A549 (cell line): ENCODE measurements at regions not wholly inside any gene's neighbourhood (a gene's known extent, or its start where the extent isn't known, plus 50 kb on each side); places are given as distances from the start of the nearest gene placed in this dataset.

Source experiments
- ATAC-seq, 2 experiments: fragments of 200-7000 bp in 1 of 2; fragments of >200 bp in 1 of 2; cut with Nextera tagmentation in 1 of 2; cut with Tn5 transposase in 1 of 2; 3 replicates each; pipeline versions ENCODE4 v1.8.0 to v1.9.1; 2018 to 2020; ENCODE audit warnings: mild to moderate bottlenecking in 1 of 2, moderate library complexity in 1 of 2
- CTCF ChIA-PET: fragments of 300-600 bp; sonication (Branson Sonifier 250); formaldehyde crosslinking; extraction: SDS; loops from one replicate; lab custom pipeline; 2021; ENCODE audit warnings: antibody characterized with exemption, inconsistent platforms; lab: Yijun Ruan, JAX
- POLR2A ChIA-PET: fragments of 350-600 bp; formaldehyde crosslinking; extraction: SDS; loops from one replicate; lab custom pipeline; 2021; ENCODE audit warnings: antibody characterized with exemption, inconsistent platforms; lab: Yijun Ruan, JAX
- DNase-seq, 2 experiments: peaks; one replicate each; pipeline versions ENCODE4 v3.0.0 to v3.0.0-alpha.2; 2011 to 2016; ENCODE audit warnings: low read depth in 1 of 2, low spot score in 1 of 2
- FAIRE-seq: peaks from 2 replicates; lab custom pipeline; 2011; peaks lifted over from hg19 to GRCh38; lab: Jason Lieb, UNC
- H3K27ac ChIP-seq, 2 experiments: fragments of >200 bp; sonication (Bioruptor Twin); formaldehyde crosslinking; 3 replicates each; pipeline ENCODE4 v1.5.1; 2016 to 2017
- H3K4me1 ChIP-seq: fragments of >200 bp; sonication (Bioruptor Twin); formaldehyde crosslinking; 3 replicates; pipeline ENCODE4 v1.6.1; 2016
- H3K4me2 ChIP-seq: fragments of >200 bp; sonication (Bioruptor Twin); formaldehyde crosslinking; 3 replicates; pipeline ENCODE4 v1.6.1; 2016
- H3K4me3 ChIP-seq: fragments of >200 bp; sonication (Bioruptor Twin); formaldehyde crosslinking; 3 replicates; pipeline ENCODE4 v1.5.1; 2016
- H3K9me3 ChIP-seq: fragments of >200 bp; sonication (Bioruptor Twin); formaldehyde crosslinking; 3 replicates; pipeline ENCODE4 v1.6.1; 2016
- CEBPB ChIP-seq, 2 experiments: fragments of >200 bp in 1 of 2; sonication (Bioruptor Twin) in 1 of 2; formaldehyde crosslinking in 1 of 2; IDR thresholded peaks; 2 replicates each; pipeline ENCODE4 v1.6.1; 2012 to 2016
- CHD2 ChIP-seq: fragments of 150-350 bp; IDR thresholded peaks from 2 replicates; pipeline ENCODE4 v1.6.1; 2014; ENCODE audit warnings: low read length; ENCODE audit not compliant: partially characterized antibody
- CHD4 ChIP-seq: fragments of 200-600 bp; sonication (generic); IDR thresholded peaks from 2 replicates; pipeline ENCODE4 v1.6.1; 2016; ENCODE audit warnings: antibody characterized with exemption, mild to moderate bottlenecking, borderline replicate concordance
- EP300 ChIP-seq, 2 experiments: fragments of >200 bp; sonication (Bioruptor Twin); formaldehyde crosslinking; IDR thresholded peaks; 2 replicates in 1 of 2; 3 replicates in 1 of 2; pipeline ENCODE4 v1.6.1; 2016 to 2017
- ESRRA ChIP-seq: fragments of 150-350 bp; IDR thresholded peaks from 2 replicates; pipeline ENCODE4 v1.6.1; 2014; ENCODE audit warnings: mild to moderate bottlenecking, low read length, borderline replicate concordance
- FOSL2 ChIP-seq, 2 experiments: fragments of 450-650 bp in 1 of 2; fragments of >200 bp in 1 of 2; sonication (Bioruptor Twin) in 1 of 2; formaldehyde crosslinking; IDR thresholded peaks; 2 replicates each; pipeline versions ENCODE4 v1.5.0 to v1.6.1; 2016 to 2020; ENCODE audit warnings: mild to moderate bottlenecking in 1 of 2, moderate library complexity in 1 of 2
- HDAC2 ChIP-seq: fragments of 200-600 bp; sonication (generic); IDR thresholded peaks from 2 replicates; pipeline ENCODE4 v1.6.1; 2016
- HOXB13 ChIP-seq: fragments of 250-450 bp; sonication (Bioruptor Pico); IDR thresholded peaks from 2 replicates; pipeline ENCODE4 v1.5.0; 2020; ENCODE audit warnings: low read depth, mild to moderate bottlenecking, moderate library complexity
- HOXB5 ChIP-seq: fragments of 250-450 bp; sonication (Bioruptor Pico); IDR thresholded peaks from 2 replicates; pipeline ENCODE4 v1.5.0; 2020; ENCODE audit warnings: mild to moderate bottlenecking, moderate library complexity
- MAFK ChIP-seq: fragments of 450-650 bp; IDR thresholded peaks from 2 replicates; pipeline ENCODE4 v1.6.1; 2014; ENCODE audit not compliant: partially characterized antibody
- NPAS2 ChIP-seq: fragments of 250-450 bp; sonication (Bioruptor Pico); IDR thresholded peaks from 2 replicates; pipeline ENCODE4 v1.8.0; 2022; ENCODE audit warnings: mild to moderate bottlenecking, moderate library complexity, borderline replicate concordance
- RAD21 ChIP-seq, 2 experiments: fragments of >200 bp in 1 of 2; sonication (Bioruptor Twin) in 1 of 2; formaldehyde crosslinking in 1 of 2; IDR thresholded peaks in 1 of 2; conservative IDR thresholded peaks in 1 of 2; 2 replicates in 1 of 2; 3 replicates in 1 of 2; pipeline ENCODE4 v1.6.1; 2012 to 2018; ENCODE audit warnings: inconsistent platforms in 1 of 2
- RNF2 ChIP-seq: fragments of 200-600 bp; sonication (generic); IDR thresholded peaks from 2 replicates; pipeline ENCODE4 v1.6.1; 2016; ENCODE audit warnings: low read depth, mild to moderate bottlenecking, antibody characterized with exemption, moderate library complexity, borderline replicate concordance
- TP53 ChIP-seq: fragments of 250-450 bp; sonication (Bioruptor Pico); IDR thresholded peaks from 2 replicates; pipeline ENCODE4 v1.5.0; 2021; ENCODE audit warnings: mild to moderate bottlenecking, moderate library complexity
- ZNF302 ChIP-seq: fragments of 250-450 bp; sonication (Bioruptor Pico); IDR thresholded peaks from 2 replicates; pipeline ENCODE4 v1.9.0; 2021; ENCODE audit warnings: inconsistent platforms, mild to moderate bottlenecking, moderate library complexity
- WGBS: methylation state at CpG from one replicate; pipeline ENCODE4 v1.1.6; 2017; ENCODE audit errors: missing lambda C conversion rate; 5-methylcytosine and 5-hydroxymethylcytosine counted together
- TF ChIP-seq, protein P1 (sequence below): fragments of >200 bp; sonication (Bioruptor Twin); formaldehyde crosslinking; IDR thresholded peaks from 3 replicates; pipeline ENCODE4 v1.6.1; 2016
- TF ChIP-seq, protein P2 (sequence below): IDR thresholded peaks from 2 replicates; pipeline ENCODE4 v1.6.1; 2012
- TF ChIP-seq, protein P3 (sequence below): fragments of 200-600 bp; sonication (generic); IDR thresholded peaks from 2 replicates; pipeline ENCODE4 v1.6.1; 2016; ENCODE audit warnings: antibody characterized with exemption, mild to moderate bottlenecking, moderate library complexity
- TF ChIP-seq, protein P4 (sequence below): IDR thresholded peaks from 2 replicates; pipeline ENCODE4 v1.6.1; 2012; ENCODE audit warnings: low read depth, borderline replicate concordance

DNA sequence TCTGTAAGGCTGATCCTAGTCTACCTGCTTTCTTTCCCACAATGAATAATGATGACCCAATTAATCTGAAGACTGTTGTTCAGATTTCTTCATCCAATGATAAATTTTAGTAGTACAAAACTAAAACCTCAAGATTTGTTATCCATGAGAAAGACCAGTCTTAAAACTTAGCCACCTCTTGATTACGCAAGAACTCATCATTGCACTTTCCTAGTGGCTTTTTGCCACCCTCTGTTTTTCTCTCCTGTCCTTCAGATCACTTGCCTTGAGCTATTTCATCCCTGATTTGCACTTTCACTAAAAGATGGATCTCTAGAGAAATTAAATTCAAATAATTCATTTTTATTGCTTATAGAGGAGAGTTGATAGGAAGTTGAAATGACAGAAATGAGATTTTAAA, 142.7 kb upstream of the RBMS3 start:
- H3K4me1 ChIP-seq = no peaks in the 10 kb centered on the region
- DNase-seq = no peak
- no peak overlapping the region for H3K4me2 ChIP-seq
- WGBS = 90% methylated on average over 1 of the region's 1 CpG
- no peak overlapping the region for H3K4me3 ChIP-seq
- ChIA-PET POLR2A (no interaction called here), CTCF (interaction anchor here (1.4 kb wide), 1 partner anchor 10 kb away, joined by 5 read pairs; no protein-coding TSS in a partner anchor)
- peak; percentile 67 to 80; a peak in 3 of 4 replicates for TF ChIP-seq CEBPB (IDR thresholded peaks at IDR 0.05)
- TF ChIP-seq, protein P1, sequence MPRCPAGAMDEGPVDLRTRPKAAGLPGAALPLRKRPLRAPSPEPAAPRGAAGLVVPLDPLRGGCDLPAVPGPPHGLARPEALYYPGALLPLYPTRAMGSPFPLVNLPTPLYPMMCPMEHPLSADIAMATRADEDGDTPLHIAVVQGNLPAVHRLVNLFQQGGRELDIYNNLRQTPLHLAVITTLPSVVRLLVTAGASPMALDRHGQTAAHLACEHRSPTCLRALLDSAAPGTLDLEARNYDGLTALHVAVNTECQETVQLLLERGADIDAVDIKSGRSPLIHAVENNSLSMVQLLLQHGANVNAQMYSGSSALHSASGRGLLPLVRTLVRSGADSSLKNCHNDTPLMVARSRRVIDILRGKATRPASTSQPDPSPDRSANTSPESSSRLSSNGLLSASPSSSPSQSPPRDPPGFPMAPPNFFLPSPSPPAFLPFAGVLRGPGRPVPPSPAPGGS = no peak
- TF ChIP-seq, all 56 proteins: peak for 1
- H3K27ac ChIP-seq = no peak overlapping the region
- no peaks in the 10 kb centered on the region for H3K9me3 ChIP-seq
- FAIRE-seq (no peak), ATAC-seq (no peak)

DNA sequence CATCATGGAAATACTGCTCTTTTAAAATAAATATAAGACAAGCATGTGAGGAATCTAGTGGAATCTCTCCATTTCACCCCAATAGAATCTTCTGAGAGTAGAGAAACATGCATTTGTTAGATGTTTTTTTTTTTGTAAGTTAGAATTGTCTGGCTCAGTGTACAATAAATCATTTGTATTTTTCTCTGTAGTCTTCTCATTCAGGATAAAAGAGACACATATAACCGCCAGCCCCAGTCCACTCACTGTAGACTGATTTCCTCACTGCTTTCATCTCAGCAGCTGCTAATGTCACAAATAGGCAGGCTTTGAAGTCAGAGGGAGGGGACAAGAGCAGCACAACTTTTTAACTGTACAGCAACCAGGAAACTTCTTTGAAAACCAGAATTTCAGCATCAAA, 140.2 kb upstream of the RBMS3 start:
- Histone ChIP-seq H3K4me1 (no peaks in the 10 kb centered on the region), H3K4me2 (no peak overlapping the region), H3K9me3 (no peaks in the 10 kb centered on the region), H3K4me3 (no peak overlapping the region), H3K27ac (no peak overlapping the region)
- WGBS = 87% methylated on average over 1 of the region's 1 CpG
- DNase-seq = no peak
- POLR2A ChIA-PET = interaction anchor here (0.5 kb wide), 1 partner anchor 140 kb away, joined by 4 read pairs; no protein-coding TSS in a partner anchor
- no peak for FAIRE-seq
- ATAC-seq = no peak
- no peak for TF ChIP-seq MAFK
- TF ChIP-seq EP300 (IDR thresholded peaks at IDR 0.05) = no peak
- TF ChIP-seq ZNF302 (CRISPR knock-in tag) = no peak
- no peak for TF ChIP-seq CHD4
- TF ChIP-seq, all 56 proteins: peak for 0
- CTCF ChIA-PET = no interaction called here

DNA sequence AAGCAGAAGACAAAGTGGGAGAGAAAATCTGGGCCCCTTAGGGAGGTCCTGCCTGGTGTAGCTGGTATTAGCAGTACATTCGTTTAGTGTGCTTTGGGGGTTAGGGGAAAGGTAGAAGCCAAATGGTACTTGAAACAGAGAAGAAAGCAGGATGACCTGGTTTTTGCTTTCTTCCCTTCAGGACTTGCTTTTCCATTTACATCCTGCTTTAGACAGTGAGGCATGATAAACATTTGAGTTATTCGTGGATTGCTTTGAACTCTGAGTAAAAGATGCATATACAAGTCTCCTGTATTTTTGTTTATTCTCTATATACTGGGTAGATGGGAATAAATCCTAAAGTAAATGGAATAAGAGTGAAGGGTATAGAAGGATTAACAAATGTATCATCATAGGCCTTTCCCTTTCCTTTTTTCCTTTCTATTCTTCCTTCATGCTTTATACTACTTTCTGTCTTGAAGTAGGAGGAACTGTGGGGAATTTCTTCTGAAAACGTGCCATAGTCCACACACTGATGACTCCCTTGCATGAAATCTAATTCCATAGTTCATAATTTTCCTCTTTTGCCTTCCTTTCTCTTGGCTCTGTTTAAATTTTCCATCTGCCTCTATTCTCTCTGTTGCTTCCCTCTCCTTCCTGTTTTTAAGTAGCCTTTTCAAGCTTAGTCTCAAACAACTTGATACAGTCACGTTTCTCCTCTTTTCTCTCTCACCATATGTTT, 139.5 kb upstream of the RBMS3 start:
- POLR2A ChIA-PET = no interaction called here
- CTCF ChIA-PET = no interaction called here
- Histone ChIP-seq H3K4me1 (no peaks in the 10 kb centered on the region), H3K9me3 (no peaks in the 10 kb centered on the region), H3K27ac (no peak overlapping the region), H3K4me2 (no peak overlapping the region), H3K4me3 (no peak overlapping the region)
- WGBS = 36% methylated on average over 4 of the region's 4 CpGs
- no peak for TF ChIP-seq CHD2
- no peak for DNase-seq
- no peak for ATAC-seq
- FAIRE-seq = no peak

DNA sequence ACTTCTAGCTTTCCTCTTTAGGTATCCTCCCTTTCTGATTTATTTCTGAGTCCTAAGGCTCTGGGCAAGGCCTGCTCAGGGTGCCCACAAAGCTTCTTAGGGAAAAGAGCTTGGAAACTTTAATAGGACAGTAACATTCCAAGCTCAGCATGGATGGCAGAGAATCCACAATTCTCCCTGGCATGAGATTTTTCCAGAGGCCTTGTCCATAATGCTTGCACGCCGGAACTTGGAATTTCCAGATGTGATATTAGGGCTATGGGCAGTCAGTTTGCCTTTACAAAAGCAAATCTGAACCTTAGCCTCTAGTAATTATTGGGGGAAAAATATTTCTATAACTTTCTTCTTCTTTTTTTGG, 139.0 kb upstream of the RBMS3 start:
- H3K27ac ChIP-seq = no peak overlapping the region
- ChIA-PET POLR2A (no interaction called here), CTCF (no interaction called here)
- TF ChIP-seq HOXB13 (CRISPR knock-in tag) (no peak), ESRRA (no peak), TP53 (CRISPR knock-in tag) (no peak), HOXB5 (CRISPR knock-in tag) (no peak), NPAS2 (no peak), RNF2 (no peak), EP300 (IDR thresholded peaks at IDR 0.05) (no peak), RAD21 (conservative IDR thresholded peaks at IDR 0.05 in 1 of 2, IDR thresholded peaks at IDR 0.05 in 1 of 2) (no peak), HDAC2 (no peak), CHD2 (no peak), FOSL2 (IDR thresholded peaks at IDR 0.05) (no peak), FOSL2 (CRISPR knock-in tag; IDR thresholded peaks at IDR 0.05) (no peak), ZNF302 (CRISPR knock-in tag) (no peak), CHD4 (no peak)
- TF ChIP-seq, protein P2, sequence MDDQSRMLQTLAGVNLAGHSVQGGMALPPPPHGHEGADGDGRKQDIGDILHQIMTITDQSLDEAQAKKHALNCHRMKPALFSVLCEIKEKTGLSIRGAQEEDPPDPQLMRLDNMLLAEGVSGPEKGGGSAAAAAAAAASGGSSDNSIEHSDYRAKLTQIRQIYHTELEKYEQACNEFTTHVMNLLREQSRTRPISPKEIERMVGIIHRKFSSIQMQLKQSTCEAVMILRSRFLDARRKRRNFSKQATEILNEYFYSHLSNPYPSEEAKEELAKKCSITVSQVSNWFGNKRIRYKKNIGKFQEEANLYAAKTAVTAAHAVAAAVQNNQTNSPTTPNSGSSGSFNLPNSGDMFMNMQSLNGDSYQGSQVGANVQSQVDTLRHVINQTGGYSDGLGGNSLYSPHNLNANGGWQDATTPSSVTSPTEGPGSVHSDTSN = no peak
- TF ChIP-seq, protein P3, sequence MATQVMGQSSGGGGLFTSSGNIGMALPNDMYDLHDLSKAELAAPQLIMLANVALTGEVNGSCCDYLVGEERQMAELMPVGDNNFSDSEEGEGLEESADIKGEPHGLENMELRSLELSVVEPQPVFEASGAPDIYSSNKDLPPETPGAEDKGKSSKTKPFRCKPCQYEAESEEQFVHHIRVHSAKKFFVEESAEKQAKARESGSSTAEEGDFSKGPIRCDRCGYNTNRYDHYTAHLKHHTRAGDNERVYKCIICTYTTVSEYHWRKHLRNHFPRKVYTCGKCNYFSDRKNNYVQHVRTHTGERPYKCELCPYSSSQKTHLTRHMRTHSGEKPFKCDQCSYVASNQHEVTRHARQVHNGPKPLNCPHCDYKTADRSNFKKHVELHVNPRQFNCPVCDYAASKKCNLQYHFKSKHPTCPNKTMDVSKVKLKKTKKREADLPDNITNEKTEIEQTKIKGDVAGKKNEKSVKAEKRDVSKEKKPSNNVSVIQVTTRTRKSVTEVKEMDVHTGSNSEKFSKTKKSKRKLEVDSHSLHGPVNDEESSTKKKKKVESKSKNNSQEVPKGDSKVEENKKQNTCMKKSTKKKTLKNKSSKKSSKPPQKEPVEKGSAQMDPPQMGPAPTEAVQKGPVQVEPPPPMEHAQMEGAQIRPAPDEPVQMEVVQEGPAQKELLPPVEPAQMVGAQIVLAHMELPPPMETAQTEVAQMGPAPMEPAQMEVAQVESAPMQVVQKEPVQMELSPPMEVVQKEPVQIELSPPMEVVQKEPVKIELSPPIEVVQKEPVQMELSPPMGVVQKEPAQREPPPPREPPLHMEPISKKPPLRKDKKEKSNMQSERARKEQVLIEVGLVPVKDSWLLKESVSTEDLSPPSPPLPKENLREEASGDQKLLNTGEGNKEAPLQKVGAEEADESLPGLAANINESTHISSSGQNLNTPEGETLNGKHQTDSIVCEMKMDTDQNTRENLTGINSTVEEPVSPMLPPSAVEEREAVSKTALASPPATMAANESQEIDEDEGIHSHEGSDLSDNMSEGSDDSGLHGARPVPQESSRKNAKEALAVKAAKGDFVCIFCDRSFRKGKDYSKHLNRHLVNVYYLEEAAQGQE = no peak
- TF ChIP-seq, protein P4, sequence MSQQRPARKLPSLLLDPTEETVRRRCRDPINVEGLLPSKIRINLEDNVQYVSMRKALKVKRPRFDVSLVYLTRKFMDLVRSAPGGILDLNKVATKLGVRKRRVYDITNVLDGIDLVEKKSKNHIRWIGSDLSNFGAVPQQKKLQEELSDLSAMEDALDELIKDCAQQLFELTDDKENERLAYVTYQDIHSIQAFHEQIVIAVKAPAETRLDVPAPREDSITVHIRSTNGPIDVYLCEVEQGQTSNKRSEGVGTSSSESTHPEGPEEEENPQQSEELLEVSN = no peak
- WGBS = 93% methylated on average over 2 of the region's 2 CpGs
- DNase-seq (no peak), FAIRE-seq (no peak), ATAC-seq (no peak)
- H3K4me1 ChIP-seq = no peaks in the 10 kb centered on the region
- no peak overlapping the region for H3K4me3 ChIP-seq
- H3K9me3 ChIP-seq = no peaks in the 10 kb centered on the region
- H3K4me2 ChIP-seq = no peak overlapping the region
